Suprapubic skin (tissue), 4 donors: ENCODE measurements at regions not wholly inside any gene's neighbourhood (a gene's known extent, or its start where the extent isn't known, plus 50 kb on each side); places are given as distances from the start of the nearest gene placed in this dataset.

ENCODE experiments used
- DNase-seq, 2 donors: peaks; one replicate each; pipeline ENCODE4 v3.0.0-alpha.2; 2019; ENCODE audit warnings: low spot score in 2 of 2
- H3K27ac ChIP-seq: fragments of 200-600 bp; sonication (generic); one replicate; pipeline ENCODE4 v1.5.1; 2019
- H3K27me3 ChIP-seq: fragments of 200-600 bp; sonication (generic); one replicate; pipeline ENCODE4 v1.5.1; 2019
- H3K36me3 ChIP-seq: fragments of 200-600 bp; sonication (generic); one replicate; pipeline ENCODE4 v1.5.1; 2019
- H3K4me1 ChIP-seq: fragments of 200-600 bp; sonication (generic); one replicate; pipeline ENCODE4 v1.5.1; 2019
- H3K4me3 ChIP-seq: fragments of 200-600 bp; sonication (generic); one replicate; pipeline ENCODE4 v1.5.1; 2019; ENCODE audit warnings: mild to moderate bottlenecking
- H3K9me3 ChIP-seq: fragments of 200-600 bp; sonication (generic); one replicate; pipeline ENCODE4 v1.5.1; 2019
- EP300 ChIP-seq: sonication (generic); formaldehyde crosslinking; IDR thresholded peaks from one replicate; pipeline ENCODE4 v1.6.1; 2017; ENCODE audit warnings: antibody characterized with exemption
- POLR2A ChIP-seq, 2 donors: fragments of 450-650 bp; IDR thresholded peaks; one replicate each; pipeline ENCODE4 v1.6.1; 2017; ENCODE audit warnings: antibody characterized with exemption in 2 of 2, mild to moderate bottlenecking in 2 of 2, moderate library complexity in 2 of 2
- POLR2AphosphoS5 ChIP-seq, 3 donors: sonication (generic); formaldehyde crosslinking; IDR thresholded peaks; one replicate each; pipeline ENCODE4 v1.6.1; 2017; ENCODE audit warnings: antibody characterized with exemption in 3 of 3
- WGBS: methylation state at CpG from one replicate; pipeline ENCODE4 v1.1.5; 2018; 5-methylcytosine and 5-hydroxymethylcytosine counted together
- TF ChIP-seq, protein P1 (sequence below), 2 donors: fragments of 200-600 bp in 1 of 2; fragments of 450-650 bp in 1 of 2; sonication (generic) in 1 of 2; IDR thresholded peaks; one replicate each; pipeline ENCODE4 v1.5.1; 2016 to 2019; ENCODE audit warnings: antibody characterized with exemption in 2 of 2, mild to moderate bottlenecking in 1 of 2, moderate library complexity in 1 of 2

- Histone ChIP-seq H3K9me3 (no peaks in the 10 kb centered on the region), H3K4me3 (no peak overlapping the region), H3K4me1 (peaks cover 29% of the 10 kb centered on the region), H3K36me3 (no peaks in the 10 kb centered on the region), H3K27me3 (no peaks in the 10 kb centered on the region), H3K27ac (no peak overlapping the region)
- WGBS = 88% methylated on average over 7 of the region's 7 CpGs
- DNase-seq = no peak
- no peak for TF ChIP-seq EP300
- no peak for TF ChIP-seq POLR2A (IDR thresholded peaks at IDR 0.05)
- TF ChIP-seq, protein P1, sequence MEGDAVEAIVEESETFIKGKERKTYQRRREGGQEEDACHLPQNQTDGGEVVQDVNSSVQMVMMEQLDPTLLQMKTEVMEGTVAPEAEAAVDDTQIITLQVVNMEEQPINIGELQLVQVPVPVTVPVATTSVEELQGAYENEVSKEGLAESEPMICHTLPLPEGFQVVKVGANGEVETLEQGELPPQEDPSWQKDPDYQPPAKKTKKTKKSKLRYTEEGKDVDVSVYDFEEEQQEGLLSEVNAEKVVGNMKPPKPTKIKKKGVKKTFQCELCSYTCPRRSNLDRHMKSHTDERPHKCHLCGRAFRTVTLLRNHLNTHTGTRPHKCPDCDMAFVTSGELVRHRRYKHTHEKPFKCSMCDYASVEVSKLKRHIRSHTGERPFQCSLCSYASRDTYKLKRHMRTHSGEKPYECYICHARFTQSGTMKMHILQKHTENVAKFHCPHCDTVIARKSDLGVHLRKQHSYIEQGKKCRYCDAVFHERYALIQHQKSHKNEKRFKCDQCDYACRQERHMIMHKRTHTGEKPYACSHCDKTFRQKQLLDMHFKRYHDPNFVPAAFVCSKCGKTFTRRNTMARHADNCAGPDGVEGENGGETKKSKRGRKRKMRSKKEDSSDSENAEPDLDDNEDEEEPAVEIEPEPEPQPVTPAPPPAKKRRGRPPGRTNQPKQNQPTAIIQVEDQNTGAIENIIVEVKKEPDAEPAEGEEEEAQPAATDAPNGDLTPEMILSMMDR (IDR thresholded peaks at IDR 0.05) = no peak
- no peak for TF ChIP-seq POLR2AphosphoS5 (IDR thresholded peaks at IDR 0.05)
Measured at GRCh38 chr20:23299673-23300050, 50.9 kb upstream of the NXT1 start.

GRCh38 chr20:23298926-23299672 is 51.5 kb upstream of the NXT1 start:
- no peaks in the 10 kb centered on the region for H3K9me3 ChIP-seq
- 86% methylated on average over 6 of the region's 6 CpGs for WGBS
- no peak for DNase-seq
- no peak overlapping the region for H3K4me3 ChIP-seq
- TF ChIP-seq POLR2A (IDR thresholded peaks at IDR 0.05) (no peak), POLR2AphosphoS5 (IDR thresholded peaks at IDR 0.05) (no peak), EP300 (no peak)
- TF ChIP-seq, protein P1 (IDR thresholded peaks at IDR 0.05) = no peak
- H3K4me1 ChIP-seq = peaks cover 35% of the 10 kb centered on the region
- H3K27ac ChIP-seq = no peak overlapping the region
- no peaks in the 10 kb centered on the region for H3K27me3 ChIP-seq
- no peaks in the 10 kb centered on the region for H3K36me3 ChIP-seq

DNA sequence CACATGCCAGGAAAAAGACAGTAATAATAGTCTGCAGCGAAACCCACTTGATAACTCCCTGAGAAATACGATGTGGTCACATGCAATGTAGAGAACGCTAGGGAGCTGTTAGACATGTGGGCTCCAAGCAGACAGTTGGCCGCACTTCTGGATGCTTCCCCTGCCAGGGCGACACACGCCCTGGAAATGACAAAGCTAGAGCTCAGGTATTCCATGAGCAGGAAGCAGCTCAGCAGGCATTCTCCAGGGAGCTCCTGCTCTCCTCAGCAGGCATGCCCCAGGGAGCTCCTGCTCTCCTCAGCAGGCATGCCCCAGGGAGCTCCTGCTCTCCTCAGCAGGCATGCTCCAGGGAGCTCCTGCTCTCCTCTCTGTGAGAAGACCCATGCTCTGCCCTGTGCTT is 52.4 kb upstream of the NXT1 start:
- Histone ChIP-seq H3K9me3 (no peaks in the 10 kb centered on the region), H3K27ac (peak overlapping the region; percentile 73), H3K36me3 (no peaks in the 10 kb centered on the region), H3K4me3 (no peak overlapping the region), H3K4me1 (peaks cover 39% of the 10 kb centered on the region), H3K27me3 (no peaks in the 10 kb centered on the region)
- TF ChIP-seq POLR2AphosphoS5 (IDR thresholded peaks at IDR 0.05) (no peak), POLR2A (IDR thresholded peaks at IDR 0.05) (no peak), EP300 (no peak)
- TF ChIP-seq, protein P1 (IDR thresholded peaks at IDR 0.05) = no peak
- WGBS = 32% methylated on average over 6 of the region's 6 CpGs
- no peak for DNase-seq

- peaks cover 39% of the 10 kb centered on the region for H3K4me1 ChIP-seq
- H3K9me3 ChIP-seq = no peaks in the 10 kb centered on the region
- H3K27ac ChIP-seq = peak overlapping the region; percentile 73
- no peaks in the 10 kb centered on the region for H3K27me3 ChIP-seq
- no peaks in the 10 kb centered on the region for H3K36me3 ChIP-seq
- H3K4me3 ChIP-seq = no peak overlapping the region
- DNase-seq = no peak
- 54% methylated on average over 17 of the region's 17 CpGs for WGBS
- no peak for TF ChIP-seq POLR2A (IDR thresholded peaks at IDR 0.05)
- TF ChIP-seq POLR2AphosphoS5 (IDR thresholded peaks at IDR 0.05) = peak in 1 of 3 donors; percentile 37
Measured at GRCh38 chr20:23296841-23297701, 53.5 kb upstream of the NXT1 start.

DNA sequence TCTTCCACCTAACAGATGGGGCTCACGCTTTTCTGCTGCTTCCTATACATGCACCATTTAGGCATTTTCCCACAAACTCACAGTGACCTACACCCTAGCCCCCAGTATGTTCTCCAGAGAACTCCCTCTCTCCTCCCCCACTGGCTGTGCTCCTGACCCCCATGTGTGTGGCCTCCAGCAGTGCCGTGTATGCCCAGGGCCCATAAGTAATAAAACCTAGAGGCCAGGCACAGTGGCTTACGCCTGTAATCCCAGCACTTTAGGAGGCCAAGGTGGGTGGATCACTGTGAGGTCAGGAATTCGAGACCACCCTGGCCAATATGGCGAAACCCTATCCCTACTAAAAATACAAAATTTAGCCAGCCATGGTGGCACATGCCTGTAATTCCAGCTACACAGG is 54.7 kb upstream of the NXT1 start:
- H3K27me3 ChIP-seq = no peaks in the 10 kb centered on the region
- TF ChIP-seq EP300 = no peak
- TF ChIP-seq POLR2A (IDR thresholded peaks at IDR 0.05) = no peak
- no peak for TF ChIP-seq POLR2AphosphoS5 (IDR thresholded peaks at IDR 0.05)
- TF ChIP-seq, protein P1 (IDR thresholded peaks at IDR 0.05) = no peak
- H3K36me3 ChIP-seq = no peaks in the 10 kb centered on the region
- H3K9me3 ChIP-seq = no peaks in the 10 kb centered on the region
- H3K4me1 ChIP-seq = peaks cover 39% of the 10 kb centered on the region
- DNase-seq = no peak
- H3K27ac ChIP-seq = peak overlapping the region; percentile 73
- H3K4me3 ChIP-seq = no peak overlapping the region
- 87% methylated on average over 3 of the region's 5 CpGs for WGBS
